HUES48 (cell line): ENCODE measurements at regions not wholly inside any gene's neighbourhood (a gene's known extent, or its start where the extent isn't known, plus 50 kb on each side); places are given as distances from the start of the nearest gene placed in this dataset.

Experiments used
- H3K27ac ChIP-seq: one replicate; pipeline ENCODE4 v1.7.0; 2013; ENCODE audit warnings: low read depth, low read length, inconsistent platforms
- H3K27me3 ChIP-seq: 2 replicates; pipeline ENCODE4 v1.6.1; 2013; ENCODE audit warnings: mild to moderate bottlenecking, low read length; ENCODE audit not compliant: control insufficient read depth, insufficient read depth
- H3K36me3 ChIP-seq: 2 replicates; pipeline ENCODE4 v1.6.1; 2013; ENCODE audit warnings: low read length; ENCODE audit not compliant: control insufficient read depth, insufficient read depth
- H3K4me1 ChIP-seq: 2 replicates; pipeline ENCODE4 v1.6.1; 2013; ENCODE audit warnings: mild to moderate bottlenecking, low read length; ENCODE audit not compliant: control insufficient read depth, insufficient read depth
- H3K4me3 ChIP-seq: 2 replicates; pipeline ENCODE4 v1.5.1; 2013; ENCODE audit warnings: mild to moderate bottlenecking, low read depth, low read length
- H3K9ac ChIP-seq: 2 replicates; pipeline ENCODE4 v1.6.1; 2013; ENCODE audit warnings: mild to moderate bottlenecking, low read depth, low read length, moderate library complexity
- H3K9me3 ChIP-seq: 2 replicates; pipeline ENCODE4 v1.6.1; 2013; ENCODE audit warnings: low read length; ENCODE audit not compliant: control insufficient read depth, insufficient read depth

DNA sequence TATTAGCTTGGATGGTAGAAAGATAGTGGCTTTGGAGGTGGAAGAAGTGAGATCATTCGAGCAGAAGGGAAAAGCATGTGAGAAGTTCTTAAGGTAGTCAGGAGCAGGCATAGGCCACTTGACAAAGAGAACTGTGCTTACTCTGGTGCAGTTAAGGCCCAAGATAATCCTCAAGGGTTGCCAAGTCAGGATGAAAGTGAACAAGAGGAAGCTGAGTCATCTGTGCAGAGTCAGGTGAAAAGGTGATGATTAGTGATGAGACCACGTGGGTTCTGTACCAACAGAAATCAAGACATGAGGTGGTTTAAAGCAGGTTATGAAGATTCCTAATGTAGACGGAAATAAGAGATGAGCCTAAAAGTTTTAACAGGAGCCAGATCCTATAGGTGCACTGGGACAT is 369.8 kb downstream of the DTHD1 start:
- Histone ChIP-seq H3K4me1 (no peaks in the 10 kb centered on the region), H3K9ac (no peak overlapping the region), H3K36me3 (no peaks in the 10 kb centered on the region), H3K27me3 (no peaks in the 10 kb centered on the region), H3K27ac (no peak overlapping the region), H3K9me3 (no peaks in the 10 kb centered on the region), H3K4me3 (no peak overlapping the region)

DNA sequence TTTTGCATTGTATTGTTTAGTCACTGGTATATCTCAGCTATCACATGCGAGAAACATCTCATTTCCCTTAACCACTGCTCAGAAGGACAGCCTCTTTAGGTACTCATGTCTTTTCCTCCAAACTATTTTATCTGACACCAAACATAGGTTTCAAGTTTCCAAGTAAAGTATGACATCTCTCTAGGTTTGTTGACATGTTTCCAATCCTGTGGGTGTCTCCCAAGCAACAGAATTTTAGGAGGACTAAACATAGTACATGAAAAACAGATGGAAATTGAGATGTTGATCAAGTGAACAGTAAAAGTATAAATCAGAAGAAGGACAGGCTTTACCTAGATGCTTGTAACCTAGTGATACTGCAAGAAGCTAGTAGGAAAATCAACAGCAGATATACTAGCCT is 371.4 kb downstream of the DTHD1 start:
- Histone ChIP-seq H3K27me3 (no peaks in the 10 kb centered on the region), H3K4me3 (no peak overlapping the region), H3K9ac (no peak overlapping the region)

DNA sequence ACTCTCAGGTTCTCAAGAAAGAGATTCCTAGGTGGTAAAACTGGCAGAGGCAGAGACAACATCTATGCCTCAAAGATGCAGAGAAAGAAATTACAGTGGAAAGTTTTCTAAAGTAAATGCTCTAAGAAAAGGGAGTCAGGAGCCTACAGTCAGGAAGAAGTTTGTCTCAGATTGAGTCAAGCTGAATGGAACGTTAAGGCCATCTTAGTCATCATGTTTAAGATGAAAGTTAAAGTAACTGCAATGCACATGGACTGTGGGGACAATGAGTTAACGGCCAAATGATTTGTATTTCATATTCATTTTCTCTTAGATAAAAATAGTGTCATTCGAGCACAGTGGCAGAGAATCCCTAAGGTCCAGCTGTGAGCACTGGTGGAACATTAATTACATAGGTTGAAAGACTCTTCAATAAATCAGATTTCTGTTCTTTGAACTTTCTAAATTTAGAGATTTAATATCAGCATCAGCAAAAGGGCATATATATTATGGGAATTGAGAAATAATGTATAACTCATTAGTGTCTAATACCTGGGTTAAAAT is 384.6 kb downstream of the DTHD1 start:
- no peaks in the 10 kb centered on the region for H3K4me1 ChIP-seq
- no peaks in the 10 kb centered on the region for H3K9me3 ChIP-seq
- H3K4me3 ChIP-seq: no peak overlapping the region
- no peaks in the 10 kb centered on the region for H3K36me3 ChIP-seq
- no peak overlapping the region for H3K27ac ChIP-seq
- H3K27me3 ChIP-seq: no peaks in the 10 kb centered on the region
- H3K9ac ChIP-seq: no peak overlapping the region

More for the DNA sequence above, 371.4 kb downstream of the DTHD1 start:
- Histone ChIP-seq H3K9me3 (no peaks in the 10 kb centered on the region), H3K4me1 (no peaks in the 10 kb centered on the region), H3K27ac (no peak overlapping the region), H3K36me3 (no peaks in the 10 kb centered on the region)

DNA sequence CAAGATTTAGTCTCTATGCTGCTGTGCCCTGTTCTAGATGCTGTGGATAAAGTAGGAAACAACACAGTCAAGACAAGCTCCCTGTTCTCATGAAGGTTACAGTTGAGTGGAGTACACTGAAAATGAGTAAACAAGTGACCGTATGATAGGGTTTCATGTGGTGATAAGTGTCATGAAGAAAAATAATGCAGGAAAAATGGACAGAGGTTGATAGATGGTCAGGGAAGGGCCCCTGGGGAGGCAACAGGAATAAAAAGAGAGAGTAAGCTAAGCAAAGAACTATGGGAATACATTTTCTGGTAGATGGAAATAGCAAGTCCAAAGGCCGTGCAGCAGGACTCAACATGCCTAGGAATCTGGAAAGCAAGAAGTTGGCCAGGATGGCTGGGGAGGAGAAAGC is 394.0 kb downstream of the DTHD1 start:
- Histone ChIP-seq H3K4me3 (no peak overlapping the region), H3K4me1 (no peaks in the 10 kb centered on the region), H3K27ac (no peak overlapping the region), H3K9me3 (no peaks in the 10 kb centered on the region), H3K9ac (no peak overlapping the region), H3K36me3 (no peaks in the 10 kb centered on the region), H3K27me3 (no peaks in the 10 kb centered on the region)

DNA sequence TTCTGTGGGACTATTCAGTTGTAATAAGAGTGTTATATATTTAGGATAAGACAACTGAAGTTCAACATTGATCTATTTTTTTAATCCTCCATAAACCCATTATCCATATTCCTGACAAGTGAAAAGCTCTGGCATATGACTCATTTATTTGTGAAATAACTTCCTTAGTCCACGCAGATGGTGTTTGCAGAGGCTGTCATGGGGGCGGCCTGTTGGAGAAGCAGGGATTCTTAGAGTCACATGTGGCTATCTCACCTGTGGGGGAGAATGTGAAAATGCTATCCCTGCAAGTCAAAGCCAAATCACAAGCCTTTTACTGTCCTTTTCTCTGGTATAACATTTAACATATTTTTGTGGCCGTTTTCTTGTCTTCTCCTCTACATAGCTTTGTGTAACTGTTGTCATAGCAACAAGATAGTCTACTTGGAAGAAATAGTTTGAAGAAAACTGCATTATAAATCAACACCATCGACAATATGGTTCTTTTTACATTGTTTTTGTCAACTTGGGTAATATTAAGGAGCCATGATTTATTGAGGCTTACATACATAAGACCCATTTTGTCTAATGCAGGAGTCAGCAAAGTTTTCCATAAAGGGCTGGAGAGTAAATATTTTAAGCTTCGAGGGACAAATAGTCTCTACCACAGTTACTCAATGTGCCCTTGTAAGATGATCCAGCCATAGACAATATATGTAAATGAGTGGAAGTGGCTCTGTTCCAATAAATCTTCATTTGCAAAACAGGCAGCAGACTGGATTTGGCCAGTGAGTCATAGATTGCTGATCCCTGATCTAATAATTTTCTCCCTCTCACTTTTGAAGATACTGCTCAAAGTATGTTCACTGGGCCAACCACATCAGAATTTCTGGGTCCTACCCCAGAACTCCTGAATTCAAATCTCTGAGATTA is 395.0 kb downstream of the DTHD1 start:
- H3K36me3 ChIP-seq: no peaks in the 10 kb centered on the region
- no peak overlapping the region for H3K27ac ChIP-seq
- no peak overlapping the region for H3K9ac ChIP-seq
- no peaks in the 10 kb centered on the region for H3K9me3 ChIP-seq
- H3K4me1 ChIP-seq: no peaks in the 10 kb centered on the region
- H3K27me3 ChIP-seq: no peaks in the 10 kb centered on the region
- H3K4me3 ChIP-seq: no peak overlapping the region

DNA sequence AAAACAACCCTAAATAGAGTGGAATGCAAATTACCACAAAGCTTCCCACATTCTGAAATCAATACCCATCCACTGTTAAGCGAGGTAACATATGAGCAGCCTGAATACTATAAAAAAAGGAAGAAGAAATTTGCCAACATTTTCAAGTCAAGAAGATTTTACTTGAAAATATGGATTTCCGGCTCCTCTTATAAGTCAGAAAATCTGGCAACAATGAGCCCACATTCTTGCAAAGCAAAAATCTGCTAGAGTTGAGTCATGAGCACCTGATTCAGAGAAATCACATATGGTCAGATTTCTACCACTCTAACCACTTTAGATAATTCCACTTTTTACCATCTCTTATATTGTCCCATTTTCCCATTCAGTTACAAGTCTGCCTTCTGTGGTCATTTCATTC is 395.7 kb downstream of the DTHD1 start:
- Histone ChIP-seq H3K27ac (no peak overlapping the region), H3K9ac (no peak overlapping the region), H3K27me3 (no peaks in the 10 kb centered on the region), H3K36me3 (no peaks in the 10 kb centered on the region), H3K9me3 (no peaks in the 10 kb centered on the region), H3K4me1 (no peaks in the 10 kb centered on the region), H3K4me3 (no peak overlapping the region)

DNA sequence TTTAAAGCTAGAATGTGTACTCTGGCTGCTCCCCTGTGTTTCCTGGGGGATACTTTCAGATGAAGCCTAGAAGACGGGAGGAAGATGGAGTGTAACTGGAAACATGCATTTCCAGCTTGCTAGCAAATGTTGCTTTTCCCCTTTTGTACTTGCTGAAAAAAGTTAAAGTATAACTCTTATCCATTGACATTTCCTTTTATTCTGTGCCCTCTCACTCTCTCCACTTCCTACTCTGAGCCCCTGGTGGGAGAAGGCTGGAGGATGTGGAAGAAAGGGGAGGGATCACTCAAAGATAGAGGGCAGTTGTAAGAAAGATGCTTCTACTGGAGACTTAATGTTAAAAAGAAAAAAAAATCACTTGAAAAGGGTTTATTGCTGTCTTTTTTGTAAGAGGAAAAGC is 396.5 kb downstream of the DTHD1 start:
- H3K4me1 ChIP-seq: no peaks in the 10 kb centered on the region
- H3K36me3 ChIP-seq: no peaks in the 10 kb centered on the region
- H3K4me3 ChIP-seq: no peak overlapping the region
- no peaks in the 10 kb centered on the region for H3K9me3 ChIP-seq
- no peak overlapping the region for H3K9ac ChIP-seq
- no peaks in the 10 kb centered on the region for H3K27me3 ChIP-seq
- H3K27ac ChIP-seq: no peak overlapping the region

DNA sequence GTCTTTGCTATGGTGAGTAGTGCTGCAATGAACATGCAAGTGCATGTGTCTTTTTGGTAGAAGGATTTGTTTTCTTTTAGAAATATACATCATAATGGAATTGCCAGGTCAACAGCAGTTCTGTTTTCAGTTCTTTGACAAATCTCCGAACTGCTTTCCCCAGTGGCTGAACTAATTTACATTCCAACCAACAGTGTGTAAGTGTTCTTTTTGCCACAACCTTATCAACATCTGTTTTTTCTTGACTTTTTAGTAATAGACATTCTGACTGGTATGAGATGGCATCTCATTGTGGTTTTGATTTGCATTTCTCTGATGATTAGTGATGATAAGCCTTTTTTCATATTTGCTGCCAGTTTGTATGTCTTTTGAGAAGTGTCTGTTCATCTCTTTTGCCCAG is 406.3 kb downstream of the DTHD1 start:
- no peaks in the 10 kb centered on the region for H3K36me3 ChIP-seq

DNA sequence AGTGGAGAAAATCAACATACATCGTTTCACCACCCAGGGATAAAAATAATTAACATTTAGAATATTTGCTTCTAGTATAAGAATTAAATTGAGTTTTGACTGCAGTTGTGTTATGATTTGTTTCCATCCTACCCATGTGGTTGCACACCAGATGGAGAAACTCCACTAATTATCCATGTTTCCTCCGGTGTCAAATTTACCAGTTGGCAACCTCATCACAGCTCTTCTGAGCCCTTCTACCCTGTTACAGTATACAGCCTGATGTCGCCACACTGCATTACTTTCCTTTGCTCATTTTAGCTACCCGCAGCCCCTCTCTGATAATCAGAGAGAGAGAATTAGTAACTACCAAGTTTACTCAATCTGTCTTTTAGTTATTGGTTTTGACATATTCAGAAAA is 411.2 kb downstream of the DTHD1 start:
- H3K27ac ChIP-seq: no peak overlapping the region
- H3K36me3 ChIP-seq: no peaks in the 10 kb centered on the region
- no peaks in the 10 kb centered on the region for H3K4me1 ChIP-seq
- H3K27me3 ChIP-seq: no peaks in the 10 kb centered on the region
- no peak overlapping the region for H3K4me3 ChIP-seq
- H3K9me3 ChIP-seq: 0 out of 2 replicates have a peak, but pooled peaks cover 4% of the 10 kb centered on the region
- H3K9ac ChIP-seq: no peak overlapping the region

More for the DNA sequence above, 406.3 kb downstream of the DTHD1 start:
- 0 out of 2 replicates have a peak, but pooled peaks cover 4% of the 10 kb centered on the region for H3K9me3 ChIP-seq
- H3K9ac ChIP-seq: no peak overlapping the region
- no peak overlapping the region for H3K4me3 ChIP-seq
- H3K4me1 ChIP-seq: no peaks in the 10 kb centered on the region
- H3K27me3 ChIP-seq: no peaks in the 10 kb centered on the region
- H3K27ac ChIP-seq: no peak overlapping the region

DNA sequence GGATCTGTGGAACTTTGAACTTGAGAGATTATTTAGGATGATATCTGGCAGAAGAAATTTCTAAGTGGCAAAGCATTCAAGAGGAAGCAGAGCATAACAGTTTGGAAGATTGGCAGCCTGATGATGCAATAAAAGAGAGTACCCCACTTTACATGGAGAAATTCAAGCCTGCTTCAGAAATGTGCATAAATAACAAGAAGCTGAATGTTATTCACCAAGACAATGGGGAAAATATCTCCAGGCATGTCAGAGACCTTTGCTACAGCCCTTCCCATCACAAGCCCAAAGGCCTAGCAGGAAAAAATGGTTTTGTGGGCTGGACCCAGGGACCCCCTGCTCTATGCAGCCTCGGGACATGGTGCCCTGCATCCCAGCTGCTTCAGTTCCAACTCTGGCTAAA is 420.8 kb downstream of the DTHD1 start:
- H3K27me3 ChIP-seq: no peaks in the 10 kb centered on the region
- H3K4me3 ChIP-seq: no peak overlapping the region
- no peaks in the 10 kb centered on the region for H3K36me3 ChIP-seq
- H3K4me1 ChIP-seq: no peaks in the 10 kb centered on the region
- no peak overlapping the region for H3K9ac ChIP-seq
- no peak overlapping the region for H3K27ac ChIP-seq
- H3K9me3 ChIP-seq: peaks cover 23% of the 10 kb centered on the region

DNA sequence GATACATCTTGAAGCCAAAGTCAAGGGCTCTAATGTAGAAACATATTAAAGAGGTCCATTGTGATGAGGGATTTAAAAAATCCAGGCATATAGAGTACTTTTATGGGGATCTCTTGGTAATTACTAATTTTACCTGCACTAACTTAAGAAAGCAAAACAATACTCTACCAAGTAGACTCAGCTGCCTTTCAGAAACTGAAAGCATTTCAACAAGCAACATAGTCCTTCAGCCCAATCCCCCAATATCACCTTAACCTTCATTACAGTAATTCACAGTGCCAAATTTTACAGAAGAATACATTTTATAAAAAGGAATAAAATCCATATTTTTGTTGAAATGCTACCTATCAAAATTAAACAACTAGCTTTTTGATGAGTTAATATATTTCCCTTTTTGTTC is 422.9 kb downstream of the DTHD1 start:
- Histone ChIP-seq H3K36me3 (no peaks in the 10 kb centered on the region), H3K9ac (no peak overlapping the region), H3K27me3 (no peaks in the 10 kb centered on the region), H3K27ac (no peak overlapping the region), H3K4me1 (no peaks in the 10 kb centered on the region), H3K9me3 (peaks cover 23% of the 10 kb centered on the region), H3K4me3 (no peak overlapping the region)
